Gastrocnemius medialis (tissue), 4 donors: ENCODE measurements at regions not wholly inside any gene's neighbourhood (a gene's known extent, or its start where the extent isn't known, plus 50 kb on each side); places are given as distances from the start of the nearest gene placed in this dataset.

Source experiments
- POLR2A ChIP-seq, 2 donors: fragments of 450-650 bp; IDR thresholded peaks; one replicate each; pipeline ENCODE4 v1.6.1; 2017; ENCODE audit warnings: antibody characterized with exemption in 2 of 2, mild to moderate bottlenecking in 2 of 2, moderate library complexity in 2 of 2
- TF ChIP-seq, protein P1 (sequence below), 5 experiments: fragments of 450-650 bp in 3 of 5; fragments of 200-600 bp in 2 of 5; sonication (generic) in 2 of 5; IDR thresholded peaks in 4 of 5; conservative IDR thresholded peaks in 1 of 5; 1 replicate in 4 of 5; 2 replicates in 1 of 5; pipeline ENCODE4 v1.5.1; 2016 to 2019; ENCODE audit warnings: antibody characterized with exemption in 5 of 5, mild to moderate bottlenecking in 3 of 5, moderate library complexity in 3 of 5

DNA sequence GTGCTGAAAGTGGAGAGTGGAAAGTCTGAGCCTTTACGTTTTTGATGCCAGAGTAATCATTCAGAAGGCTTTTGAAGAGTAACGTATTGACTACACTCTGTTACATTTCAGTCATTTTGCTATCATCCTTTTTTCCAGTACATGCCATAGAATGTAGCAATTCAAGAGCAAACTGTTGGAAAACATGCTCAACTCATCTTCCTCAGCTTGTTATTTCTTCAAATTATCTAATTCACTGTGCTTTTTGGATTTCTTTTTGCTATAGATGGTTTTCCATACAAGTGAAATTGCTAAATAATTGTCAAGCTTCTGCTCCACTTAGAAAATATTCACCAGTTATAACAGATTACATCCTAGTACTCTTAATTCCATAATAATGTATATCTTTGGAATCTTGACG is 129.9 kb upstream of the CLEC14A start:
- TF ChIP-seq, protein P1, sequence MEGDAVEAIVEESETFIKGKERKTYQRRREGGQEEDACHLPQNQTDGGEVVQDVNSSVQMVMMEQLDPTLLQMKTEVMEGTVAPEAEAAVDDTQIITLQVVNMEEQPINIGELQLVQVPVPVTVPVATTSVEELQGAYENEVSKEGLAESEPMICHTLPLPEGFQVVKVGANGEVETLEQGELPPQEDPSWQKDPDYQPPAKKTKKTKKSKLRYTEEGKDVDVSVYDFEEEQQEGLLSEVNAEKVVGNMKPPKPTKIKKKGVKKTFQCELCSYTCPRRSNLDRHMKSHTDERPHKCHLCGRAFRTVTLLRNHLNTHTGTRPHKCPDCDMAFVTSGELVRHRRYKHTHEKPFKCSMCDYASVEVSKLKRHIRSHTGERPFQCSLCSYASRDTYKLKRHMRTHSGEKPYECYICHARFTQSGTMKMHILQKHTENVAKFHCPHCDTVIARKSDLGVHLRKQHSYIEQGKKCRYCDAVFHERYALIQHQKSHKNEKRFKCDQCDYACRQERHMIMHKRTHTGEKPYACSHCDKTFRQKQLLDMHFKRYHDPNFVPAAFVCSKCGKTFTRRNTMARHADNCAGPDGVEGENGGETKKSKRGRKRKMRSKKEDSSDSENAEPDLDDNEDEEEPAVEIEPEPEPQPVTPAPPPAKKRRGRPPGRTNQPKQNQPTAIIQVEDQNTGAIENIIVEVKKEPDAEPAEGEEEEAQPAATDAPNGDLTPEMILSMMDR (IDR thresholded peaks at IDR 0.05 in 4 of 5, conservative IDR thresholded peaks at IDR 0.05 in 1 of 5), result no peak
- TF ChIP-seq POLR2A (IDR thresholded peaks at IDR 0.05), result no peak
